Activated naive CD4-positive, alpha-beta T cell treated with anti-CD3 and anti-CD28 coated beads, Interleukin-2, amount 50 U/mL, for 24 hours (primary cell): ENCODE measurements at regions not wholly inside any gene's neighbourhood (a gene's known extent, or its start where the extent isn't known, plus 50 kb on each side); places are given as distances from the start of the nearest gene placed in this dataset.
"Not testable (repeated sequence)": the region's sequence is repeated elsewhere in the genome, so short reads cannot be mapped to it uniquely, and the experiment has no call there.

Experiments
- H3K27ac Mint-ChIP-seq: one replicate; pipeline ENCODE4 v1.8.0; 2021; ENCODE audit warnings: mild to moderate bottlenecking, mixed read lengths
- H3K27me3 Mint-ChIP-seq: one replicate; pipeline ENCODE4 v1.8.0; 2021; ENCODE audit warnings: mixed read lengths
- H3K36me3 Mint-ChIP-seq: one replicate; pipeline ENCODE4 v1.8.0; 2021; ENCODE audit warnings: mixed read lengths
- H3K4me1 Mint-ChIP-seq: one replicate; pipeline ENCODE4 v1.8.0; 2021; ENCODE audit warnings: mixed read lengths
- H3K4me3 Mint-ChIP-seq: one replicate; pipeline ENCODE4 v1.8.0; 2021; ENCODE audit warnings: mild to moderate bottlenecking, mixed read lengths
- H3K9me3 Mint-ChIP-seq: one replicate; pipeline ENCODE4 v1.8.0; 2021; ENCODE audit warnings: mixed read lengths

- Mint-ChIP-seq H3K4me3 (no peak overlapping the region), H3K36me3 (no peaks in the 10 kb centered on the region), H3K27ac (no peak overlapping the region), H3K4me1 (no peaks in the 10 kb centered on the region), H3K27me3 (no peaks in the 10 kb centered on the region), H3K9me3 (no peaks in the 10 kb centered on the region)
Measured at GRCh38 chr13:86877441-86877840, 793.7 kb upstream of the SLITRK5 start.

- Mint-ChIP-seq H3K27me3 (no peaks in the 10 kb centered on the region), H3K9me3 (no peaks in the 10 kb centered on the region), H3K4me1 (no peaks in the 10 kb centered on the region), H3K4me3 (no peak overlapping the region), H3K27ac (no peak overlapping the region), H3K36me3 (no peaks in the 10 kb centered on the region)
Measured at GRCh38 chr13:86878781-86879180, 792.4 kb upstream of the SLITRK5 start.

GRCh38 chr13:86881390-86881789, 789.8 kb upstream of the SLITRK5 start:
- peaks cover 5% of the 10 kb centered on the region for H3K9me3 Mint-ChIP-seq
- H3K4me1 Mint-ChIP-seq, result no peaks in the 10 kb centered on the region
- no peaks in the 10 kb centered on the region for H3K36me3 Mint-ChIP-seq
- H3K27me3 Mint-ChIP-seq, result no peaks in the 10 kb centered on the region
- H3K4me3 Mint-ChIP-seq, result no peak overlapping the region
- no peak overlapping the region for H3K27ac Mint-ChIP-seq

DNA sequence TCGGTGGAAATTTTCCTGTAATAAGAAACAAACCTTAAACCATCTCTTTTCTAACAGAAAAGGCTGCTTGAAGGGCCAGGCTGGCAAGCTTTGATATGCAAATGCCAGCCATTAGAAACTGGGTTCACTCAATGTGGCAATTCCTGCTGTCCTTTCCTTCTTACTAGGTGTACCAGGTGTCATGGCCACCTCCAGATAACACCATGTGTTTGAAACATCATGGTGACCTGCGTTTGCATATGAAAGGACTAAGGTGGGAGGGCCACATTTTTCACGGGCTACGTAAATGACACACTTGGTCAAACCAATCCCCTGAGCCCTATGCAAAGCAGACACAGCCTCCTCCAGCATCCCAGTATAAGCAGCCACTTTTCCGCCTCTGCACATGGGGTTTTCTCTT, 789.1 kb upstream of the SLITRK5 start:
- H3K4me3 Mint-ChIP-seq, result no peak overlapping the region
- no peaks in the 10 kb centered on the region for H3K36me3 Mint-ChIP-seq
- peaks cover 5% of the 10 kb centered on the region for H3K9me3 Mint-ChIP-seq
- no peaks in the 10 kb centered on the region for H3K4me1 Mint-ChIP-seq
- no peaks in the 10 kb centered on the region for H3K27me3 Mint-ChIP-seq
- no peak overlapping the region for H3K27ac Mint-ChIP-seq

GRCh38 chr13:86882835-86883234, 788.3 kb upstream of the SLITRK5 start:
- Mint-ChIP-seq H3K4me3 (no peak overlapping the region), H3K4me1 (no peaks in the 10 kb centered on the region), H3K27me3 (no peaks in the 10 kb centered on the region), H3K9me3 (peaks cover 5% of the 10 kb centered on the region), H3K27ac (no peak overlapping the region), H3K36me3 (no peaks in the 10 kb centered on the region)

DNA sequence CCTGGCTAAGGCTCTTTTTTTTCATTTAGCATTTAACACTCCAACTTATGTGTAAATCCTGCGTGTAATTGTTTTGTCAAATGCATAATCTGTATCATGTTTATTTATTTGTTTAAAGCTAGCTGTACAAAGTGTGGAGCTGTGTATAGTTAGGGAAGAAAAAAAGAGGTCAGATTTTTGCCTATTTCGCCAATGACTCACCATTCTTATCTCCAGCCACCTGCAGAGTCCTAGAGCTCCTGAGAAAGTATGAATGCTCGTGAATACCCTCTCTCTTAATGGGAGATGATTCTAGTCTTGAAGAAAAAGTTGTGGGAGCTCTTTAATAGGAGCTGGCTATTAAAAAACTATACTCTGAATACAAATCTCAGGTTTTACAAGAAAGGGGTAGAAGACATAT, 778.8 kb upstream of the SLITRK5 start:
- Mint-ChIP-seq H3K36me3 (no peaks in the 10 kb centered on the region), H3K4me1 (no peaks in the 10 kb centered on the region), H3K27ac (no peak overlapping the region), H3K9me3 (peaks cover 5% of the 10 kb centered on the region), H3K4me3 (no peak overlapping the region), H3K27me3 (no peaks in the 10 kb centered on the region)

GRCh38 chr13:86900906-86901305, 770.3 kb upstream of the SLITRK5 start:
- Mint-ChIP-seq H3K4me3 (no peak overlapping the region), H3K27ac (no peak overlapping the region), H3K9me3 (no peaks in the 10 kb centered on the region), H3K4me1 (no peaks in the 10 kb centered on the region), H3K36me3 (no peaks in the 10 kb centered on the region), H3K27me3 (no peaks in the 10 kb centered on the region)

- Mint-ChIP-seq H3K9me3 (no peaks in the 10 kb centered on the region), H3K27ac (no peak overlapping the region), H3K4me3 (no peak overlapping the region), H3K4me1 (no peaks in the 10 kb centered on the region), H3K36me3 (no peaks in the 10 kb centered on the region), H3K27me3 (no peaks in the 10 kb centered on the region)
Measured at GRCh38 chr13:86906127-86906874, 764.9 kb upstream of the SLITRK5 start.

GRCh38 chr13:86907156-86907555, 764.0 kb upstream of the SLITRK5 start:
- H3K9me3 Mint-ChIP-seq, result no peaks in the 10 kb centered on the region
- no peaks in the 10 kb centered on the region for H3K4me1 Mint-ChIP-seq
- no peaks in the 10 kb centered on the region for H3K27me3 Mint-ChIP-seq
- H3K36me3 Mint-ChIP-seq, result no peaks in the 10 kb centered on the region
- H3K27ac Mint-ChIP-seq, result no peak overlapping the region
- no peak overlapping the region for H3K4me3 Mint-ChIP-seq

DNA sequence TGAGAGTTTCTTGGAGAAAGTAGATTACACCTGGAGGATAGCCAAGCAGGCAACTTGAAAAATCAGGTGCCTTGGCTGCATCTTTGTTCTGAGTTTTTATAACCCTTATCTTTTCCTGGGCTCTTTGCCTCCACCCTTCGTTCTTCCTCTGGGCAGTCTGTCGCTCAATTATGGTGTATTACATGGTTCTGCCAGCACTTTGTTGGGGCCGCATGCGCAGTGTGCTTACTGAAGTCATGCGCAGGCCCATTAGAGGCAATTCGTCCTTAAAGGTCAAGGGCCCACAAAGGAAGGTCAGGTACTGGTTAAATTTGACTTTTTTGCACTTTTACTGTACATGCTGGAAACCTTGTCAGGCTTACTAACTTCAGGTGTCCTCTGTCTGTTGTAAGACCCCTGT, 761.9 kb upstream of the SLITRK5 start:
- no peaks in the 10 kb centered on the region for H3K27me3 Mint-ChIP-seq
- no peaks in the 10 kb centered on the region for H3K36me3 Mint-ChIP-seq
- H3K9me3 Mint-ChIP-seq, result no peaks in the 10 kb centered on the region
- H3K4me3 Mint-ChIP-seq, result no peak overlapping the region
- no peak overlapping the region for H3K27ac Mint-ChIP-seq
- H3K4me1 Mint-ChIP-seq, result no peaks in the 10 kb centered on the region

- Mint-ChIP-seq H3K4me1 (no peaks in the 10 kb centered on the region), H3K4me3 (no peak overlapping the region), H3K27ac (no peak overlapping the region), H3K27me3 (no peaks in the 10 kb centered on the region), H3K9me3 (peaks cover 6% of the 10 kb centered on the region), H3K36me3 (no peaks in the 10 kb centered on the region)
Measured at GRCh38 chr13:86914757-86915156, 756.4 kb upstream of the SLITRK5 start.

GRCh38 chr13:86917438-86917837, 753.7 kb upstream of the SLITRK5 start:
- H3K4me1 Mint-ChIP-seq, H3K4me3 Mint-ChIP-seq, H3K27ac Mint-ChIP-seq, H3K27me3 Mint-ChIP-seq, H3K9me3 Mint-ChIP-seq, H3K36me3 Mint-ChIP-seq: not testable (repeated sequence)

DNA sequence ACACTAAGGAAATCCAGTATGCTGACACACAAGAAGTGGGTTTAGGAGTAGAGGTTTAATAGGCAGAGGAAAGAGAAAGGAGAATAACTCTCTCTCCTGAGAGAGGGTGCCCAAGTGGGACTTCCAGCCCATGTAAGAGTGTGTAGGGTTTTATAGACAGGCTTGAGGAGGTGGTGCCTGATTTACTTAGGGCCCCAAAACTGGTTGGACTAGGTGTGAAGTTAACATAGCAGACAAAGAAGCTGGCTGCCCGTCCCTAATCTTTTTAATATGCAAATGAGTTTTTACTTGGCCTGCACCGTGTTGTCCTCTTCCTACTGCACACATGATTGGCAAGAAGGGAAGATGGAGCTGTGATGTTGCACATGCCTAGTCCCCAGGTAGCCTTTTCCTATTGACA, 752.5 kb upstream of the SLITRK5 start:
- H3K27me3 Mint-ChIP-seq, result no peaks in the 10 kb centered on the region
- H3K4me3 Mint-ChIP-seq, result no peak overlapping the region
- H3K36me3 Mint-ChIP-seq, result no peaks in the 10 kb centered on the region
- peaks cover 6% of the 10 kb centered on the region for H3K9me3 Mint-ChIP-seq
- no peak overlapping the region for H3K27ac Mint-ChIP-seq
- H3K4me1 Mint-ChIP-seq, result no peaks in the 10 kb centered on the region

GRCh38 chr13:86920961-86921360, 750.2 kb upstream of the SLITRK5 start:
- Mint-ChIP-seq H3K9me3 (peaks cover 6% of the 10 kb centered on the region), H3K36me3 (no peaks in the 10 kb centered on the region), H3K4me1 (no peaks in the 10 kb centered on the region), H3K27ac (no peak overlapping the region), H3K27me3 (no peaks in the 10 kb centered on the region), H3K4me3 (no peak overlapping the region)

GRCh38 chr13:86922936-86923335, 748.2 kb upstream of the SLITRK5 start:
- Mint-ChIP-seq H3K27me3 (no peaks in the 10 kb centered on the region), H3K27ac (no peak overlapping the region), H3K4me1 (no peaks in the 10 kb centered on the region), H3K36me3 (no peaks in the 10 kb centered on the region), H3K9me3 (no peaks in the 10 kb centered on the region), H3K4me3 (no peak overlapping the region)

GRCh38 chr13:86926916-86927315, 744.3 kb upstream of the SLITRK5 start:
- H3K27ac Mint-ChIP-seq, H3K4me3 Mint-ChIP-seq, H3K4me1 Mint-ChIP-seq, H3K27me3 Mint-ChIP-seq, H3K36me3 Mint-ChIP-seq, H3K9me3 Mint-ChIP-seq: not testable (repeated sequence)

- Mint-ChIP-seq H3K4me1 (no peaks in the 10 kb centered on the region), H3K27ac (no peak overlapping the region), H3K36me3 (no peaks in the 10 kb centered on the region), H3K4me3 (no peak overlapping the region), H3K27me3 (no peaks in the 10 kb centered on the region), H3K9me3 (no peaks in the 10 kb centered on the region)
Measured at GRCh38 chr13:86932776-86933334, 738.3 kb upstream of the SLITRK5 start.
